ENCODE measurements at regions not wholly inside any gene's neighbourhood (a gene's known extent, or its start where the extent isn't known, plus 50 kb on each side); places are given as distances from the start of the nearest gene placed in this dataset.

DNA sequence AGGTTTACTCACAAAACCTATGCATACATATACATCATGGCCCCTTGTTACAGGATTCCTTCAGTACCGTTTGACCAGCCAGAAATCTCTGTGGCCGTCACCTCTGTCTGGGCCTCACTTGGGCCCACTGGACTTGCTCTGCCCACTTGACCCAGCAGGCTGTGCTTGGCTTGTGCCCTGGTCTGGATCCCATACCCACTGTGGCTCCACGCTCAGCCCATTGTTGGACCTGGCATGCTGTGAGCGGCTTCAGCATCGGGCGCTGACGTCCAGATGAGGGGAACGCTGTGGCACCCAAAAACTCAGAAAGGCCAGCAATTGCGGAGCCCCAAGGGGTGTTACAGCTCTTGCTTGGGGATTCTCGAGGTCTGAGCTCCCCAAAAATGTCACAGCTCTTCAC, 733.6 kb downstream of the PLOD2 start:
- no peak overlapping the region for H2BK120ac ChIP-seq (ENCODE audit: low read depth, low read length, poor library complexity, severe bottlenecking)
- no peaks in the 10 kb centered on the region for H3K9me3 Mint-ChIP-seq
- H2BK15ac ChIP-seq (ENCODE audit: low read depth, low read length) = no peak overlapping the region
- WGBS (ENCODE audit: extremely low coverage, insufficient read length, low lambda C conversion rate) = no CpG with 5 or more reads among the region's 10 CpGs
- no peak overlapping the region for H3T11ph ChIP-seq (ENCODE audit: low read length)
- H3K4me1 Mint-ChIP-seq = no peaks in the 10 kb centered on the region
- no peak overlapping the region for H2AK5ac ChIP-seq (ENCODE audit: insufficient read length, low read length)
- no peak overlapping the region for H2BK20ac ChIP-seq (ENCODE audit: low read depth, low read length, poor library complexity, severe bottlenecking)
- no peak overlapping the region for H3K56ac ChIP-seq (ENCODE audit: insufficient read length, low read depth, low read length)
- no peak overlapping the region for H4K91ac ChIP-seq (ENCODE audit: insufficient read length, low read depth, low read length)
- DNase-seq = no peak
- H2AFZ ChIP-seq (ENCODE audit: low read length) = no peak overlapping the region
- no peak overlapping the region for H3K4ac ChIP-seq (ENCODE audit: low read depth, low read length)
- no peak overlapping the region for H2BK5ac ChIP-seq (ENCODE audit: insufficient read length, low read length)
- no peak overlapping the region for H3K18ac ChIP-seq (ENCODE audit: insufficient read length, low read depth, low read length)
- no peak for TF ChIP-seq CTCF (conservative IDR thresholded peaks at IDR 0.05)
- H3K27ac Mint-ChIP-seq = no peak overlapping the region
- H3K4me1 ChIP-seq (ENCODE audit: insufficient read depth, low read length) = no peaks in the 10 kb centered on the region
- no peak overlapping the region for H3K23ac ChIP-seq (ENCODE audit: insufficient read length, low read depth, low read length)
- no peak overlapping the region for H3K4me2 ChIP-seq (ENCODE audit: insufficient read depth, insufficient read length, low read length)
- no peak overlapping the region for H4K8ac ChIP-seq (replicated peaks; ENCODE audit: insufficient read length, low read depth, low read length)
- no peaks in the 10 kb centered on the region for H3K79me1 ChIP-seq (ENCODE audit: insufficient read depth, low read depth, low read length, poor library complexity, severe bottlenecking)
- H3K27me3 ChIP-seq (ENCODE audit: insufficient read depth, low read length) = no peaks in the 10 kb centered on the region
- H3K79me2 ChIP-seq (ENCODE audit: insufficient read depth, low read length) = no peaks in the 10 kb centered on the region
- H4K5ac ChIP-seq (ENCODE audit: insufficient read length, low read depth, low read length) = no peak overlapping the region
- H3K27me3 Mint-ChIP-seq (ENCODE audit: low read depth) = no peaks in the 10 kb centered on the region
- no peaks in the 10 kb centered on the region for H3K23me2 ChIP-seq (ENCODE audit: insufficient read length, low read depth, low read length, poor library complexity, severe bottlenecking)
- no peak overlapping the region for H2BK12ac ChIP-seq (ENCODE audit: insufficient read length, low read depth, low read length)
- H3K9me3 ChIP-seq (ENCODE audit: control insufficient read depth, low read depth, low read length) = no peaks in the 10 kb centered on the region
- no peak overlapping the region for H3K27ac ChIP-seq (ENCODE audit: insufficient read length, low read depth, low read length)
- no peak overlapping the region for H3K4me3 Mint-ChIP-seq
- no peak overlapping the region for H3K9ac ChIP-seq (ENCODE audit: extremely low read depth, insufficient read length, low read length)
- no peak overlapping the region for H3K14ac ChIP-seq (ENCODE audit: insufficient read depth, low read length)
- H3K36me3 Mint-ChIP-seq (ENCODE audit: insufficient read depth in 1 of 3, low read depth in 3 of 3) = no peaks in the 10 kb centered on the region
- no peaks in the 10 kb centered on the region for H4K20me1 ChIP-seq (ENCODE audit: control insufficient read depth, insufficient read depth, insufficient read length)

Measured in H9 (cell line).